Breast epithelium (tissue), 3 donors: ENCODE measurements at regions not wholly inside any gene's neighbourhood (a gene's known extent, or its start where the extent isn't known, plus 50 kb on each side); places are given as distances from the start of the nearest gene placed in this dataset.

Experiments
- CTCF ChIP-seq, 3 donors: fragments of 450-650 bp; IDR thresholded peaks; one replicate each; pipeline ENCODE4 v1.5.1; 2016 to 2017; ENCODE audit warnings: antibody characterized with exemption in 3 of 3, mild to moderate bottlenecking in 3 of 3, moderate library complexity in 3 of 3
- POLR2A ChIP-seq: fragments of 450-650 bp; IDR thresholded peaks from one replicate; pipeline ENCODE4 v1.6.1; 2016; ENCODE audit warnings: antibody characterized with exemption, mild to moderate bottlenecking, moderate library complexity

- TF ChIP-seq CTCF (IDR thresholded peaks at IDR 0.05): no peak
- TF ChIP-seq POLR2A: no peak
These were observed 615.9 kb downstream of the RNF144B start for GRCh38 chr6:19002976-19003560.
